Astrocyte of the cerebellum (primary cell): ENCODE measurements at regions not wholly inside any gene's neighbourhood (a gene's known extent, or its start where the extent isn't known, plus 50 kb on each side); places are given as distances from the start of the nearest gene placed in this dataset.
"Not testable (repeated sequence)": the region's sequence is repeated elsewhere in the genome, so short reads cannot be mapped to it uniquely, and the experiment has no call there.

Experiments used
- DNase-seq: peaks from one replicate; pipeline ENCODE4 v3.0.0-alpha.2; 2011; ENCODE audit warnings: low read depth
- H3K4me3 ChIP-seq: 2 replicates; pipeline ENCODE4 v1.5.1; 2011; ENCODE audit warnings: mild to moderate bottlenecking, low read depth, low read length, moderate library complexity
- in situ Hi-C: cut with HindIII; loops from 2 replicates; pipeline ENCODE4 v1.10.0; 2017; ENCODE audit warnings: low sequenced_read_pairs
- TF ChIP-seq, protein P1 (sequence below): IDR thresholded peaks from 2 replicates; pipeline ENCODE4 v1.5.1; 2012; ENCODE audit warnings: low read length, low read depth, moderate library complexity, mild to moderate bottlenecking; ENCODE audit errors: missing control alignments

DNA sequence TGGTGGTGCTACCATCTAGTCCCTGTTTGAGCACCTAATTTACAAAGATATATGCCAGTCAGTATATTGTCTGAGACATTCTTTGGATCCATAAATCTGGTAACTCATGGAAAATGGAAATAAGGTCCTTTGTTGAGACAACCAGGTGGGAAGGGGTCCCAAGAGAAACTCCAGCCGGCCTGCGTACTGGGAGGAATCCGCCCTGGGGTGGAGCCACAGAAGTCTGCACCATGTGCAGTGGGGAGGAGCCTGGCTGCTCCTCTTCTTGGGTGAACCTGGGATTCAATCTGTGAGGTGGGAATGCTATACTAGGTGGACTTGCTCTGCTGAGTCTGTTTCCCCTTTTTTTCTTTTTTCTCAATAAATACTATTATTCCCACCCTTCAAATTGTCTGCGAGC, 339.2 kb upstream of the TNRC6C start:
- in situ Hi-C loops: no loop called here
- DNase-seq: no peak
- TF ChIP-seq, protein P1, sequence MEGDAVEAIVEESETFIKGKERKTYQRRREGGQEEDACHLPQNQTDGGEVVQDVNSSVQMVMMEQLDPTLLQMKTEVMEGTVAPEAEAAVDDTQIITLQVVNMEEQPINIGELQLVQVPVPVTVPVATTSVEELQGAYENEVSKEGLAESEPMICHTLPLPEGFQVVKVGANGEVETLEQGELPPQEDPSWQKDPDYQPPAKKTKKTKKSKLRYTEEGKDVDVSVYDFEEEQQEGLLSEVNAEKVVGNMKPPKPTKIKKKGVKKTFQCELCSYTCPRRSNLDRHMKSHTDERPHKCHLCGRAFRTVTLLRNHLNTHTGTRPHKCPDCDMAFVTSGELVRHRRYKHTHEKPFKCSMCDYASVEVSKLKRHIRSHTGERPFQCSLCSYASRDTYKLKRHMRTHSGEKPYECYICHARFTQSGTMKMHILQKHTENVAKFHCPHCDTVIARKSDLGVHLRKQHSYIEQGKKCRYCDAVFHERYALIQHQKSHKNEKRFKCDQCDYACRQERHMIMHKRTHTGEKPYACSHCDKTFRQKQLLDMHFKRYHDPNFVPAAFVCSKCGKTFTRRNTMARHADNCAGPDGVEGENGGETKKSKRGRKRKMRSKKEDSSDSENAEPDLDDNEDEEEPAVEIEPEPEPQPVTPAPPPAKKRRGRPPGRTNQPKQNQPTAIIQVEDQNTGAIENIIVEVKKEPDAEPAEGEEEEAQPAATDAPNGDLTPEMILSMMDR: no peak
- H3K4me3 ChIP-seq: no peak overlapping the region

DNA sequence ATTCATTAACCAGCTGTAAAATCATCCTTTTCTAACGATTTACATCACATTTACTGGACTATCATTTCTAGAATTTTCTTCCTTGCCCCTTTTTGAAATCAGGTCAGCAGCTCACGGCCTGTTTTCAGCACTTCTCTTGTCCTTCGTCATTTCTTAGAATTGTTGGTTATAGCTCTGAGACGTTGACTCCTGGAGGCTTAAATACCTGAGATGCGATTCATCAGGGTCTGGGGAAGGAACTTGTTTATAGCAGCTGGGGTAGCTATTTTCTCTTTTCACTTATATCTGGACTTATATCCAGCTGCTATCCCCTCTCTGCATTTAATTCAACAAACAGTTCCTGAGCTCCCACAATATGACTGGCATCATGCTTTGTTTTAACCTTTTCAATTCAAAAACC, 338.7 kb upstream of the TNRC6C start:
- DNase-seq: peak; percentile 60
- in situ Hi-C loops: no loop called here
- TF ChIP-seq, protein P1: no peak
- no peak overlapping the region for H3K4me3 ChIP-seq

DNA sequence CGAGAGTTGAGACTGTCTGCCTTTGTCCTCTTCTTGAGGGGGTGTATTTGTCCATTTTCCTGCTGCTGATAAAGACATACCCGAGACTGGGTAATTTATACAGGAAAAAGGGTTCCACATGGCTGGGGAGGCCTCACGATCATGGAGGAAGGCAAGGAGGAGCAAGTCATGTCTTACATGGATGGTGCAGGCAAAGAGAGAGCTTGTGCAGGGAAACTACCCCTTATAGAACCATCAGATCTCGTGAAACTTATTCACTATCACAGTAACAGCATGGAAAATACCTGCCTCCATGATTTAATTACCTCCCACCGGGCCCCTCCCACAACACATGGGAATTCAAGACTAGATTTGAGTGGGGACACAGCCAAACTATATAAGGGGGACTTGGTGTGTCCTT, 338.2 kb upstream of the TNRC6C start:
- no peak for DNase-seq
- in situ Hi-C loops: no loop called here
- TF ChIP-seq, protein P1: no peak
- no peak overlapping the region for H3K4me3 ChIP-seq

DNA sequence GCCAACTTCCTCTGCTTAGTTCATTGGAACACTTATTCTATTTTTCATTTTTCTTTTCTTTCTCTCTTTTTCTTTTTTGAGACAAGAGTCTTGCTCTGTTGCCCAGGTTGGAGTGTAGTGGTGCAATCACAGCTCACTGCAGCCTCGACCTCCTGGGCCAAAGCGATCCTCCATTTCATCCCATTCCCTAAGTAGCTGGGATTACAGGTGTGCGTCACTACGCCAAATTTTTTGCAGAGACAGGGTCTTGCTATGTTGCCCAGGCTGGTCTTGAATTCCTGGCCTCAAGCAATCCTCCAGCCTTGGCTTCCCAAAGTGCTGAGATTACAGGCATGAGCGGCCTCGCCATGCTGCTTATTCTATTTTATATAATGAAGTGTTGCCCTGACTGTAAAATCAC, 336.4 kb upstream of the TNRC6C start:
- H3K4me3 ChIP-seq, DNase-seq, in situ Hi-C loops: not testable (repeated sequence)

DNA sequence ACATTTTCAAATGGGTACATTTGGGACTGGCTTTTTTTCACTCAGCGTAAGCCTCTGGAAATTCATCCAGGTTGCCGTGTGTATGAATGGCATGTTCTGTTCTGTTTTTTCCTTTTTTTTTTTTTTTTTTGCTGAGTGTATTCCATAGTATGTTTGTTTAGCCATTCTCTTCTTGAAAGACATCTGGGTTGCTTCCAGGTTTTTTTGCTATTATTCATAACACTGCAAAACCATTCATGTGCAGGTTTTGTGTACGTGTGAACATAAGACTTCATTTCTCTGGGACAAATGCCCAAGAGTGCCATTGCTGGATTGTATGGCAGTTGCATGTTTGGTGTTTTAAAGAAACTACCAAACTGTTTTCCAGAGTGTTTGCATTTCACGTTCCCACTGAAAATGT, 335.9 kb upstream of the TNRC6C start:
- no peak for DNase-seq
- TF ChIP-seq, protein P1: no peak
- no peak overlapping the region for H3K4me3 ChIP-seq
- in situ Hi-C loops: no loop called here

DNA sequence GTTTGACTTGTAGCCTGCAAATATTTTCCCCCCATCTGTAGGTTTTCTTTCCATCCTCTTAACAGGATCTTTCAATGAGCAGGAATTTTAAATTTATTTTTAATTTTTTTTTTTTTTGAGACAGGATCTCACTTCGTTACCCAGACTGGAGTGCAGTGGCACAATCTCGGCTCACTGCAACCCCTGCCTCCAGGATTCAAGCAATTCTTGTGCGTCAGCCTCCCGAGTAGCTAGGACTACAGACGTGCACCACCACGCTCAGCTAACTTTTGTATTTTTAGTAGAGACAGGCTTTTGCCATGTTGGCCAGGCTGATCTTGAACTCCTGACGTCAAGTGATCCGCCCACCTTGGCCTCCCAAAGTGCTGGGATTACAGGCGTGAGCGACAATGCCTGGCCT, 335.2 kb upstream of the TNRC6C start:
- DNase-seq, in situ Hi-C loops, H3K4me3 ChIP-seq: not testable (repeated sequence)

DNA sequence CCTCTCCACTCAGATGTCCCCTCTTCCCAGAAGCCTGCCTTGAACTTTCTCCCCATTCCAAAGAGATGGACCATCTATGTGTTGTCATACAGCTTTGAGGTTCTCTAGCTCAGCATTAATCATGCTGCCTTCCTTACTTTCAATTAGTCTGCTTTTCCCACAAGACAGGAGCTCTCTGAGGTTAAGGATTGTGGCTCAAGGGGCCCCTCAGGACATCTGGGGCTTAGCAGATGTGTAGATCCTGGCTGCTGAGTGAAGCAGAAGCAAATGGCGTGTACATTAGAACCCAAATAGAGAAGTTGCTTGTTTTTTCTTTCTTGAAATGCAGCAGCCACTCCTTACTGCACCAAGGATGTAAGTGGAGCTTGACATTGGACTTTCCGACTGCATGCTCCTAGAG, 330.5 kb upstream of the TNRC6C start:
- TF ChIP-seq, protein P1: no peak
- DNase-seq: no peak
- no peak overlapping the region for H3K4me3 ChIP-seq
- in situ Hi-C loops: no loop called here

DNA sequence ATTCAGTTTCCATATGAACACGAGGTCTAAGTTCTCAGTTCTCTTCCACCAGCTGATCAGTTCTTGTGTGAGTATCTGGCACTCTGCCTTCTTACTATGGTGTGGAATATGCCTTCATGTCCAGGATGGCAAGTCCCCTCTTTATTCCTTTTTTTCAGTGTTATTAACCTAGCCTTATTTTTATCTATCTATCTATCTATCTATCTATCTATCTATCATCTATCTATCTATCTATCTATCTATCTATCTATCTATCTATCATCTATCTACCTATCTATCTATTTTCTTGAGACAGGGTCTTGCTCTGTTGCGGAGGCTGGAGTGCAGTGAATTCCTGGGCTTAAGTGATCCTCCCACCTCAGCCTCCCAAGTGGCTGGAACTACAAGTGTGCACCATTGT, 329.2 kb upstream of the TNRC6C start:
- H3K4me3 ChIP-seq, in situ Hi-C loops, DNase-seq: not testable (repeated sequence)
